ENCODE measurements at regions not wholly inside any gene's neighbourhood (a gene's known extent, or its start where the extent isn't known, plus 50 kb on each side); places are given as distances from the start of the nearest gene placed in this dataset.
A peak's percentile ranks its signal among the peaks of the same experiment; 100 is the strongest.
"Not testable (repeated sequence)": the region's sequence is repeated elsewhere in the genome, so short reads cannot be mapped to it uniquely, and the experiment has no call there.

- no peak for DNase-seq
Measured at GRCh38 chr13:101003566-101003965, 329.0 kb upstream of the TMTC4 start.

- no peak for DNase-seq
Measured at GRCh38 chr13:100989392-100989791, 314.8 kb upstream of the TMTC4 start.

- no peak for DNase-seq
Measured at GRCh38 chr13:100988921-100989320, 314.3 kb upstream of the TMTC4 start.

GRCh38 chr13:100987948-100988347 lies 313.4 kb upstream of the TMTC4 start:
- DNase-seq = peak; percentile 6

- no peak for DNase-seq
Measured at GRCh38 chr13:100986571-100986970, 312.0 kb upstream of the TMTC4 start.

- no peak for DNase-seq
Measured at GRCh38 chr13:100984085-100984705, 309.6 kb upstream of the TMTC4 start.

- DNase-seq = no peak
Measured at GRCh38 chr13:100983111-100983510, 308.5 kb upstream of the TMTC4 start.

GRCh38 chr13:100980171-100980570 lies 305.6 kb upstream of the TMTC4 start:
- no peak for DNase-seq

GRCh38 chr13:100977841-100978240 lies 303.2 kb upstream of the TMTC4 start:
- DNase-seq = no peak

- no peak for DNase-seq
Measured at GRCh38 chr13:100976993-100977392, 302.4 kb upstream of the TMTC4 start.

GRCh38 chr13:100975666-100976065 lies 301.1 kb upstream of the TMTC4 start:
- not testable (repeated sequence) for DNase-seq

GRCh38 chr13:100962585-100962984 lies 288.0 kb upstream of the TMTC4 start:
- no peak for DNase-seq

- DNase-seq = no peak
Measured at GRCh38 chr13:100961186-100961585, 286.6 kb upstream of the TMTC4 start.

- DNase-seq = no peak
Measured at GRCh38 chr13:100958831-100959230, 284.2 kb upstream of the TMTC4 start.

GRCh38 chr13:100957741-100958140 lies 283.1 kb upstream of the TMTC4 start:
- no peak for DNase-seq

- peak; percentile 17 for DNase-seq
Measured at GRCh38 chr13:100954430-100955305, 280.1 kb upstream of the TMTC4 start.

GRCh38 chr13:100951016-100951415 lies 276.4 kb upstream of the TMTC4 start:
- DNase-seq = no peak

GRCh38 chr13:100948937-100949336 lies 274.3 kb upstream of the TMTC4 start:
- DNase-seq = not testable (repeated sequence)

- no peak for DNase-seq
Measured at GRCh38 chr13:100946588-100946987, 272.0 kb upstream of the TMTC4 start.

- no peak for DNase-seq
Measured at GRCh38 chr13:100944791-100945345, 270.3 kb upstream of the TMTC4 start.

- no peak for DNase-seq
Measured at GRCh38 chr13:100942742-100943141, 268.1 kb upstream of the TMTC4 start.

- no peak for DNase-seq
Measured at GRCh38 chr13:100941377-100942368, 267.1 kb upstream of the TMTC4 start.

- no peak for DNase-seq
Measured at GRCh38 chr13:100940658-100941057, 266.1 kb upstream of the TMTC4 start.

Measured in EL (cell line).